ENCODE measurements at regions not wholly inside any gene's neighbourhood (a gene's known extent, or its start where the extent isn't known, plus 50 kb on each side); places are given as distances from the start of the nearest gene placed in this dataset.

DNA sequence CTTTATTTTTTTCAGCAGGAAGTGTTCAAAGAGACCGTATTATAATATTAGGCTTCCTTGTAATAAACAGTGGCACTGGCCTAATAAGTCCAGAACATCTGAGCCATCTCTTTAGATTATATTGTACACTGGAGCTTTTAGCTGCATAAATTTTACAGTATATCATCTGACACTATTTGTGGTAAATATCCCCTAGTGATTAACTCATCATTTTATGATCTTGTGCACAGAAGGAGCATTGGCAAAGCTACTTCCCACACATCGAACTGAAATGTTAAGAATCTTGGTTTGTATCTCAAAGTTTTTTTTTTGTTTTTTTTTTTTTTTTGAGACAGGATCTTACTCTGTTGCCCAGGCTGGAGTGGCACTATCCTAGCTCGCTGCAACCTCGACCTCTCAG is 162.7 kb downstream of the HIPK3 start:
- no peak for TF ChIP-seq POLR2A (IDR thresholded peaks at IDR 0.05)
- TF ChIP-seq, protein P1, sequence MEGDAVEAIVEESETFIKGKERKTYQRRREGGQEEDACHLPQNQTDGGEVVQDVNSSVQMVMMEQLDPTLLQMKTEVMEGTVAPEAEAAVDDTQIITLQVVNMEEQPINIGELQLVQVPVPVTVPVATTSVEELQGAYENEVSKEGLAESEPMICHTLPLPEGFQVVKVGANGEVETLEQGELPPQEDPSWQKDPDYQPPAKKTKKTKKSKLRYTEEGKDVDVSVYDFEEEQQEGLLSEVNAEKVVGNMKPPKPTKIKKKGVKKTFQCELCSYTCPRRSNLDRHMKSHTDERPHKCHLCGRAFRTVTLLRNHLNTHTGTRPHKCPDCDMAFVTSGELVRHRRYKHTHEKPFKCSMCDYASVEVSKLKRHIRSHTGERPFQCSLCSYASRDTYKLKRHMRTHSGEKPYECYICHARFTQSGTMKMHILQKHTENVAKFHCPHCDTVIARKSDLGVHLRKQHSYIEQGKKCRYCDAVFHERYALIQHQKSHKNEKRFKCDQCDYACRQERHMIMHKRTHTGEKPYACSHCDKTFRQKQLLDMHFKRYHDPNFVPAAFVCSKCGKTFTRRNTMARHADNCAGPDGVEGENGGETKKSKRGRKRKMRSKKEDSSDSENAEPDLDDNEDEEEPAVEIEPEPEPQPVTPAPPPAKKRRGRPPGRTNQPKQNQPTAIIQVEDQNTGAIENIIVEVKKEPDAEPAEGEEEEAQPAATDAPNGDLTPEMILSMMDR (IDR thresholded peaks at IDR 0.05) = no peak
- H3K4me3 ChIP-seq = no peak overlapping the region
- H3K27me3 ChIP-seq = no peaks in the 10 kb centered on the region
- DNase-seq (no peak), ATAC-seq (no peak)
- no peaks in the 10 kb centered on the region for H3K9me3 ChIP-seq
- no peaks in the 10 kb centered on the region for H3K36me3 ChIP-seq (replicated peaks in 1 of 2; ENCODE audit: insufficient read depth in 1 of 2, low read depth in 2 of 2)
- H3K27ac ChIP-seq = no peak overlapping the region
- 74 to 78% methylated on average over 4 of the region's 4 CpGs for WGBS, 2 donors
- intact Hi-C loops (cut with DNase I) = no loop called here
- H3K4me1 ChIP-seq = no peaks in the 10 kb centered on the region

DNA sequence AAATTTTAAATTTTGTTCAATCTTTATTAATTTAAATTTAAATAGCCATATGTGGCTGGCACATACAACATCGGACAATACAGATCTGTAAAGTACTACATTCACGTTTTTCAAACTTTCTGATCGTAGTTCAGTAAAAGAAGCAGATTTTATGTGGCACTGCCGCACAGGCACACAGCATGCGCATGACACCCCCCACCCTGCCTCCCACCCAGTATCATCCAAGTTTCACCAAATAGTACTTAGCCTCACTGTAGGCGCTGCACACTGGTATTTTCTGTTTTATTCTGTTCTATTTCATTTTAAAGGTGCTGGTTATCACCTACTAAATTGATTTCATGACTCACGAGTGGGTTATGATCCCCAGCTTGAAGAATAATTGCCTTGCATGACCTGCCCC is 159.9 kb downstream of the HIPK3 start:
- 83 to 89% methylated on average over 7 of the region's 7 CpGs for WGBS, 2 donors
- Histone ChIP-seq H3K27ac (no peak overlapping the region), H3K9me3 (no peaks in the 10 kb centered on the region), H3K36me3 (replicated peaks in 1 of 2; ENCODE audit: insufficient read depth in 1 of 2, low read depth in 2 of 2) (no peaks in the 10 kb centered on the region), H3K27me3 (no peaks in the 10 kb centered on the region), H3K4me3 (no peak overlapping the region), H3K4me1 (no peaks in the 10 kb centered on the region)
- TF ChIP-seq POLR2A (IDR thresholded peaks at IDR 0.05) = no peak
- TF ChIP-seq, protein P1 (IDR thresholded peaks at IDR 0.05) = no peak
- no peak for ATAC-seq
- no peak for DNase-seq
- intact Hi-C loops (cut with DNase I) = no loop called here

DNA sequence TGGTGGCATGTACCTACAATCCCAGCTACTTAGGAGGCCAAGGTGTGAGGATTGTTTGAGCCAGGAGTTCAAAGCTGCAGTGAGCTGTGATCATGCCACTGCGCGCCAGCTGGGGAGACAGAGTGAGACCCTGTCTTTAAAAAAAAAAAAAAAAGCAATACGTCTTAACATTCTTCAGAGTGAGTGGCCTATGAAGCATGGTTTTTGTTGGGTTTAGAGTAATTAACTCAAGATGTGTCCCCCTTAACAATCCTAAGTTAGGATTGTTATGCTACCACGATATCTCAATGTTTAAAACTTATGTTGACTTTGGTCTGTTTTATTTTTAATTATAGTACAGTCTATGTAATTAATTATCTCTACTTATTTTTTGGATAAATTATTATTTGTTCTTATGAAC is 156.1 kb downstream of the HIPK3 start:
- intact Hi-C loops (cut with DNase I) = no loop called here
- no peak for TF ChIP-seq POLR2A (IDR thresholded peaks at IDR 0.05)
- TF ChIP-seq, protein P1 (IDR thresholded peaks at IDR 0.05) = no peak
- H3K36me3 ChIP-seq (replicated peaks in 1 of 2; ENCODE audit: insufficient read depth in 1 of 2, low read depth in 2 of 2) = no peaks in the 10 kb centered on the region
- DNase-seq = no peak
- H3K27me3 ChIP-seq = no peaks in the 10 kb centered on the region
- WGBS, 2 donors = 70 to 74% methylated on average over 4 of the region's 4 CpGs
- no peaks in the 10 kb centered on the region for H3K9me3 ChIP-seq
- ATAC-seq = no peak
- H3K4me1 ChIP-seq = no peaks in the 10 kb centered on the region
- no peak overlapping the region for H3K4me3 ChIP-seq
- no peak overlapping the region for H3K27ac ChIP-seq

DNA sequence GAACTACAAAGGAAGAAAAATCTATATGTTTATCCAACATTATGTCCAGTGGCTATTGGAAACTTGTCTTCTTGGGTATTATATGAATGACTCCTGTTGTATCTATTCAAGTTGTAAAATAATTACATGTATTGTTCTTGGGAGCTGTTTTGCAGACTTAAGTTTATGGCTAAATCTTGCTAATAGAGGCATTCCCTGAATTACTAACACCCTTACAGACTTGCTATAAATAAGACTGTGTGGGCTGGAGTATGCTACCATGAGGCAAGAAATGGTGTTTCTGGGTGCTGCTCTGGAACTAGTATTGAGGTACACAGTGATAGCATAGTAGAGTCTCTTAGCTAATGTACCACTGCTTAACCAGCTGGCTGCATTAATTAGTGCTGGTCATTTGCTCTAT is 155.1 kb downstream of the HIPK3 start:
- H3K4me1 ChIP-seq = no peaks in the 10 kb centered on the region
- H3K27ac ChIP-seq = no peak overlapping the region
- intact Hi-C loops (cut with DNase I) = no loop called here
- no peaks in the 10 kb centered on the region for H3K27me3 ChIP-seq
- H3K9me3 ChIP-seq = no peaks in the 10 kb centered on the region
- ATAC-seq = no peak
- TF ChIP-seq, protein P1 (IDR thresholded peaks at IDR 0.05) = no peak
- no peak for TF ChIP-seq POLR2A (IDR thresholded peaks at IDR 0.05)
- H3K36me3 ChIP-seq (replicated peaks in 1 of 2; ENCODE audit: insufficient read depth in 1 of 2, low read depth in 2 of 2) = no peaks in the 10 kb centered on the region
- H3K4me3 ChIP-seq = no peak overlapping the region
- DNase-seq = no peak

DNA sequence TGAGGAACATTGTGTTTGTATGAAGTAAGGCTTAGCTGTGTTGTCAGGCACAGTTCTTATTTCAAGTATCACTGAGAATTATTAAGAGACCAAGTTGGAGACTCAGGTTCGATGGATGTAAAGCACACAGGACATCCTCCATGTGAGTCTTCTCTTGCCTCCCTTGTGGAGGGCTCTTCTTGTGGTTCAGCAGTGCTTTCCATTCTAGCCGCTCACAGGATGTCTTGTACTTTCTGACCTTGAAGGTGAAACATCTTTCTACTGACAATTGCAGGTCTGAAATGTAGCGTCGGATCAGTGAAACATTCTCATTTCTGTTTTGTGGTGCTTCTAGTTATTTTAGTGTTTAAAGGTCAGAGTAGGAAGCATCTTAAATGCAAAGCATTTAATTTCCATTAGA is 154.6 kb downstream of the HIPK3 start:
- WGBS, 2 donors = 65 to 71% methylated on average over 4 of the region's 4 CpGs
- intact Hi-C loops (cut with DNase I) = no loop called here
- H3K9me3 ChIP-seq = no peaks in the 10 kb centered on the region
- TF ChIP-seq, protein P1 (IDR thresholded peaks at IDR 0.05) = no peak
- TF ChIP-seq POLR2A (IDR thresholded peaks at IDR 0.05) = no peak
- no peak for DNase-seq
- no peak overlapping the region for H3K4me3 ChIP-seq
- no peak for ATAC-seq
- no peaks in the 10 kb centered on the region for H3K4me1 ChIP-seq
- no peaks in the 10 kb centered on the region for H3K36me3 ChIP-seq (replicated peaks in 1 of 2; ENCODE audit: insufficient read depth in 1 of 2, low read depth in 2 of 2)
- no peaks in the 10 kb centered on the region for H3K27me3 ChIP-seq
- no peak overlapping the region for H3K27ac ChIP-seq

Data from body of pancreas (tissue), 4 donors.